Mucosa of rectum (tissue), 2 donors: ENCODE measurements at regions not wholly inside any gene's neighbourhood (a gene's known extent, or its start where the extent isn't known, plus 50 kb on each side); places are given as distances from the start of the nearest gene placed in this dataset.

Experiments used
- H3K27ac ChIP-seq, 2 donors: one replicate each; pipeline ENCODE4 v1.7.0; 2013; ENCODE audit warnings: inconsistent platforms in 2 of 2, low read depth in 2 of 2, low read length in 2 of 2
- H3K27me3 ChIP-seq, 2 donors: one replicate each; pipeline ENCODE4 v1.7.0; 2013; ENCODE audit warnings: low read length in 2 of 2; ENCODE audit not compliant: control insufficient read depth in 2 of 2, insufficient read depth in 2 of 2
- H3K36me3 ChIP-seq, 2 donors: one replicate each; pipeline ENCODE4 v1.7.0; 2013; ENCODE audit warnings: low read length in 2 of 2; ENCODE audit not compliant: control insufficient read depth in 2 of 2, insufficient read depth in 2 of 2
- H3K4me1 ChIP-seq, 2 donors: one replicate each; pipeline ENCODE4 v1.7.0; 2013; ENCODE audit warnings: low read length in 2 of 2, mild to moderate bottlenecking in 1 of 2; ENCODE audit not compliant: control insufficient read depth in 2 of 2, insufficient read depth in 2 of 2
- H3K4me3 ChIP-seq, 2 donors: one replicate each; pipeline ENCODE4 v1.7.0; 2013; ENCODE audit warnings: low read length in 2 of 2
- H3K9ac ChIP-seq, 2 donors: one replicate each; pipeline ENCODE4 v1.7.0; 2013; ENCODE audit warnings: low read length in 2 of 2, low read depth in 1 of 2, mild to moderate bottlenecking in 1 of 2
- H3K9me3 ChIP-seq, 2 donors: one replicate each; pipeline ENCODE4 v1.7.0; 2013; ENCODE audit warnings: low read length in 2 of 2; ENCODE audit not compliant: control insufficient read depth in 2 of 2
- donor health status: healthy.
- donor health status: Normal muscosa, but diverticular disease.

DNA sequence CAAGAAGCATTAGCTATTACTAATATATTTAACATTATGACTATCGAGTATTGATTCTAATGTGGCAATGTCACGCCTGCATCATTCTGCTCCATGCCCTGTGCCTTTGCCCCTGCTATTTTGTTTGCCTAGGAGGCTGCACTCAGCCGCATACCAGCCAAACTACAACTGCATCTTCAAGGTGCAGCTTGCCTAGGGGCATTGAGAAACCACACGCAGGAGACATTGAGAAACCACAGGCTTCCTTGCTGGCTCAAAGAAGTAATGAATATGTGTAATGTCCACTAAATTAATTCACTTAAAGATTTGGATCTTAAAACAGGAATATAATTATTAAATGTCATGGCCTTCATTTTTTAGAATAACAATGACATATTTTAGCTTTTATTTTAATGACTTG is 683.6 kb upstream of the TENM3 start:
- H3K36me3 ChIP-seq, result no peaks in the 10 kb centered on the region
- no peak overlapping the region for H3K4me3 ChIP-seq

DNA sequence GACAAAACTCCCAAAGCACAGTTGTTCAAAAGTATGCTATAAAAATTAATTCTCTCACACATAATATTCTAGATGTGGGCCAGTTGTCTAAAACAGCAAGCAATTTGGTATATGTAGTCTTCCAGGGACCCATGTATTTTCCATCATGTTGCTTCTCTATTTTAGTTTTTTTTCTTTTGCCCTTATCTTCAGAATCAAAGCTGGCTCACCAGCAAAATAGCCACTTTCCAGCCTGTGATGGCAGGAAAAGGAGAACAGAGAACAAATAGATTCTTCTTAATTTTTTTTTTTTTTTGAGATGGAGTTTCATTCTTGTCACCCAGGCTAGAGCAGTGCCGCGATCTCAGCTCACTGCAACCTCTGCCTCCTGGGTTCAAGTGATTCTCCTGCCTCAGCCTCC is 680.8 kb upstream of the TENM3 start:
- H3K4me3 ChIP-seq, result no peak overlapping the region
- H3K36me3 ChIP-seq, result no peaks in the 10 kb centered on the region
- no peaks in the 10 kb centered on the region for H3K4me1 ChIP-seq
- H3K27ac ChIP-seq, result no peak overlapping the region
- peaks cover 0 to 2% of the 10 kb centered on the region in 2 donors for H3K9me3 ChIP-seq
- H3K9ac ChIP-seq, result no peak overlapping the region
- no peaks in the 10 kb centered on the region for H3K27me3 ChIP-seq

More for the DNA sequence above, 683.6 kb upstream of the TENM3 start:
- Histone ChIP-seq H3K27me3 (no peaks in the 10 kb centered on the region), H3K9me3 (peaks cover 0 to 2% of the 10 kb centered on the region in 2 donors), H3K27ac (no peak overlapping the region), H3K9ac (no peak overlapping the region), H3K4me1 (no peaks in the 10 kb centered on the region)

DNA sequence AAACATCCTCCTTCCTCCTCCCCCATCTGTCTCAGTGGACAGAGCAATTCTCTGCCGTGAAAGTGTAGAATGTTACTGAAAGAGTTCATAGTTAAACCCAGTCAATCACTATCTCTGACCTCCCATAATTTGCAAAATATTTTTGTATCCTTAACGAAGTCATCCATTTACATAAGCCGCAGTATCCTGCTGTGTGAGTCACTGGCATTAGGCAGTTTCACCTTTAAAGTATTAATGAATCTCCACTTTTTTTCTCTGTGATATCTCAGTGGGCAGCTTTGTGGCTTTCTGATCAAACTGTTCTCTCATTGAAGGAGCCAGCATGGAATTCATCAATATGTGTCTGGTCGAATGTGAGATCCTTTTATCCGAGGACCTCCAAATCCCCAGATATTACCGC is 678.6 kb upstream of the TENM3 start:
- no peaks in the 10 kb centered on the region for H3K4me1 ChIP-seq

DNA sequence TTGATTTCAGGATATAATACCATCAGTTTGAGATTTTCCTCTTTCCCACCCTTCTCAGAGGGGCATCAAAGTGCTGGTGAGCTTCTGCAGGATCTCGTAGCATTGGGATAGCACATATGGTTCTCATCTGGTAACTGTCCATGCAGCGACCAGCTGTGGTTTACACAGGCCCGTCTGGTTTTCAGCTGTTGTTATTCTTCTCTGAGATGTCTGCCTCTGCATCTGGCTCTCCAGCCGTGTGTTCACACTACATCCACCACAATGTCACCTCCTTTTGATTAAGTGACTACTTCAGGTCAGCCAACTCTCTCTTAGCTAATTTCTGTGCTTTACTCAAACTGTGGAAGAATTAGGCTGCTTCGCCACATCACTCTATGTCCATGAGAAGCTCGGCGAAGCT is 676.7 kb upstream of the TENM3 start:
- no peaks in the 10 kb centered on the region for H3K4me1 ChIP-seq
- H3K27me3 ChIP-seq, result no peaks in the 10 kb centered on the region
- H3K36me3 ChIP-seq, result no peaks in the 10 kb centered on the region
- H3K9ac ChIP-seq, result no peak overlapping the region
- H3K27ac ChIP-seq, result no peak overlapping the region
- H3K9me3 ChIP-seq, result no peaks in the 10 kb centered on the region
- H3K4me3 ChIP-seq, result no peak overlapping the region

More for the DNA sequence above, 678.6 kb upstream of the TENM3 start:
- peaks cover 0 to 2% of the 10 kb centered on the region in 2 donors for H3K9me3 ChIP-seq
- no peaks in the 10 kb centered on the region for H3K27me3 ChIP-seq
- no peak overlapping the region for H3K9ac ChIP-seq
- no peaks in the 10 kb centered on the region for H3K36me3 ChIP-seq
- no peak overlapping the region for H3K27ac ChIP-seq
- no peak overlapping the region for H3K4me3 ChIP-seq

DNA sequence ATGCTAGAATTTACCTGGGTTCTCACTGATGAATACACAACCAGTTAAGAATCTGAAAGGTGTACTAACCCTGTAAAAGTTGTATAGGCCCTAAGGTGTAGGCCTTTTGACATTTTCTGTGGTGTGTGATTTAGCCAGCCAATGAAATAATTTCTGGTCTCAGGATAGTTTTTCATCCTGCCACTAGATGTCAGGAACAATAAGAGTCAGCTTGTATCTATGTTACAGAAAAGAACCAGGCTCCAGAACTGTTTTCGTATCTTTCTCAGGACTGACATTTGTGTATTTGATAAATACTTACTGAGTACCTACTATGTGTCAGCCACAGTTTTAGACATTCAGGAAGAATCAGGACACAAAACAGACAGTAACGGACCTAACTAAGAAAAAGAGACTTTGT is 673.6 kb upstream of the TENM3 start:
- H3K9ac ChIP-seq, result no peak overlapping the region

DNA sequence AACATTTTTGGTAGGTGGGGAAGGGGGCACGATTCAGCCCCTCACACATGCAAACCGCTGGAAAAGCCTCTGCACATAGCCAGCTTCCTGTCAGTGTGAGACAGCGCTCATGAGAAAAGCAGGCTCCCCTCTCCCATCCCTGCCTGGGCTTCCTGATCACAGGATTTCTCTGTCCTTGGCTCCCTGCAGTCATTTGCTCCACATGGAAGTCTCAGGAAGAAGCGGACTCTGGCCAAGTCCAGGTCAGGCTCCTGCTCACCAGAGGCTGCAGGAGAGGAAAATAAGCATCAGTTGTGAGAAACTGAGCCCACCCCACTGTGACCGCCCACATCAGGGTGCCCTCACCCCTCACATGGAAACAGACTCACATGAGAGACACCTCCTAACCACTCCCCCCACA is 664.3 kb upstream of the TENM3 start:
- no peaks in the 10 kb centered on the region for H3K4me1 ChIP-seq
- H3K36me3 ChIP-seq, result no peaks in the 10 kb centered on the region
- no peak overlapping the region for H3K27ac ChIP-seq
- no peaks in the 10 kb centered on the region for H3K9me3 ChIP-seq
- no peak overlapping the region for H3K9ac ChIP-seq
- no peak overlapping the region for H3K4me3 ChIP-seq
- H3K27me3 ChIP-seq, result no peaks in the 10 kb centered on the region

More for the DNA sequence above, 673.6 kb upstream of the TENM3 start:
- H3K4me1 ChIP-seq, result no peaks in the 10 kb centered on the region
- no peaks in the 10 kb centered on the region for H3K27me3 ChIP-seq
- no peak overlapping the region for H3K4me3 ChIP-seq
- H3K36me3 ChIP-seq, result no peaks in the 10 kb centered on the region
- H3K27ac ChIP-seq, result no peak overlapping the region
- no peaks in the 10 kb centered on the region for H3K9me3 ChIP-seq

DNA sequence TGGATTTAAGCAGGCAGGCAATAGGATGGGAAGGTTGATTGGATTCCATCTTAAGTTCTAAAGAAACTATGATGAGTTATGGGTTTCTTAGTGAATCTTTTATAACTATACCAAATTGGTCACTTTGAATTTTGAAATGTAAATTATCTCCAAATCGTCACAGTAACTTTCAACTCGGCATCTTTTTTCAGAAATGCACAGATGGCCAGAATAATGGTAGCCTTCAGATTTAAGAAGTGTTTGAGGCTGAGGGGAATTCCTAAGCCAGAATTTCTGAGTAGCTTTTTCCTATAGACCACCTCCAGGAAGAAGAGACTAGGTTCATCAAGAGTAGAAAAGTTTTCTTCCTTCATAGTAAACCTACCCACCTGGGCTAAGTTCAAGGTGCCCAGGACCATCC is 663.7 kb upstream of the TENM3 start:
- Histone ChIP-seq H3K4me3 (no peak overlapping the region), H3K4me1 (no peaks in the 10 kb centered on the region), H3K9ac (no peak overlapping the region), H3K27ac (no peak overlapping the region), H3K27me3 (no peaks in the 10 kb centered on the region), H3K9me3 (no peaks in the 10 kb centered on the region), H3K36me3 (no peaks in the 10 kb centered on the region)

DNA sequence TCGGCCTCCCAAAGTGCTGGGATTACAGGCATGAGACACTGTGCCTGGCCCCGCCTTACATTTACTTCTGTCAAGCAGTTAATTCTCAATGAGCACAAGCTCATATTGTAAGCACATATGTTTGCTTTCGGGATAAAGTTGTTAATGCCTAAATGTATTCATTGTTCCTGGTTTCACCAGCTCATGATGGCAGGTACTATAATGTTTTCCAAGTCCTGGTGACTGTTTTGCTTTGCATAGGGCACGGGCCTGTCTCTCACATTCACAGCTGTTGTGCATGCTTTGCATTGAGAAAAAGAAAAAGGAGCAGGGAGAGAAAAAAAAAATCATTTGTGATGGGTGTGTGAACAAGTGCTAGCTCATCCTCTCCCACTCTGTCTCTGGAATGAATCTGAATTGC is 661.2 kb upstream of the TENM3 start:
- no peaks in the 10 kb centered on the region for H3K4me1 ChIP-seq
- no peak overlapping the region for H3K27ac ChIP-seq
- H3K27me3 ChIP-seq, result no peaks in the 10 kb centered on the region
- no peak overlapping the region for H3K4me3 ChIP-seq
- no peaks in the 10 kb centered on the region for H3K9me3 ChIP-seq
- H3K36me3 ChIP-seq, result no peaks in the 10 kb centered on the region
- no peak overlapping the region for H3K9ac ChIP-seq

DNA sequence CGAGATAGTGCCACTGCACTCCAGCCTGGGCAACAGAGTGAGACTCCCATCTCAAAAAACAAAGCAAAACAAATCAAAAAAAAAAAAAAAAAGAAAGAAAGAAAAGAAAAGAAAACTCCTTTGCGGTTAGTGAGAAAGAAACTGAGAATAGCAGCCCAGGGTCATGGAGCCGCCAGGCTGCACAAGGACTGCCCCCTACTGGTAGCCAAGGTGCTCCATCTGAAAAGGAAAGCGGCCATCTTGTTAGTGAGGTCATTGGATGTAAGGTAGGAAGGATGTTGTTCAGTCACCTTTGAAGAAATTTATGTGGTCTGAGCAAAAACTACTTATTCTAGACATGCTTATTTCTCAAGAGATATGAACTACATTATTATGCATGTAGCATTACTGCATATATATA is 660.6 kb upstream of the TENM3 start:
- Histone ChIP-seq H3K9ac (no peak overlapping the region), H3K9me3 (no peaks in the 10 kb centered on the region), H3K4me1 (no peaks in the 10 kb centered on the region), H3K4me3 (no peak overlapping the region), H3K27ac (no peak overlapping the region), H3K27me3 (no peaks in the 10 kb centered on the region), H3K36me3 (no peaks in the 10 kb centered on the region)

DNA sequence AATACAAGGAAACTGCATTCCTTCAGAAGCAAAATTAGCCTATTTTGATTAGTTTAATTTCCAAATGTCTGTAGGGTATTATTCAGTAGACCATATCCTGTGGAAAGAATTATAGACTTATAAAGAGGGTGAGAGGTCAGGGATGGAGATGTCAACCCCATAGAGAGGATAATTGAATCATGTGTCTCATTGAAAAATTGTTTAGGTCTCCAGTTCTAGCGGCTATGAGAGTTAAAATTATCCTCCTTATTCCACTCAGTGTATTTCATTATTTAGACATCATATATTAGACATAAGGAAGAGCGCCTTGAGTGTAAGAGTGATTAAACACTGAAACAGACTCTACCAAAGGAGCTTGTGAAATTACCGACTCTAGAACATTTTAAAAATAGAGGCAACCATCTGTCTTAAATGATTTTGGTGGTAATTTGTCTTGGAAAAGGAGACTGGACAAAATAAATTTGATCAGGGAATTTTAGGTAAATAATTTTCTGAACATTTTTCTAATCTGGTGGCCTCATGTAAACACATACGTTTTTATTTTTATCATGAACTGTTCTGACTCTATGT is 654.4 kb upstream of the TENM3 start:
- Histone ChIP-seq H3K9me3 (no peaks in the 10 kb centered on the region), H3K27me3 (no peaks in the 10 kb centered on the region), H3K27ac (no peak overlapping the region), H3K9ac (no peak overlapping the region), H3K4me1 (no peaks in the 10 kb centered on the region), H3K4me3 (no peak overlapping the region), H3K36me3 (no peaks in the 10 kb centered on the region)

DNA sequence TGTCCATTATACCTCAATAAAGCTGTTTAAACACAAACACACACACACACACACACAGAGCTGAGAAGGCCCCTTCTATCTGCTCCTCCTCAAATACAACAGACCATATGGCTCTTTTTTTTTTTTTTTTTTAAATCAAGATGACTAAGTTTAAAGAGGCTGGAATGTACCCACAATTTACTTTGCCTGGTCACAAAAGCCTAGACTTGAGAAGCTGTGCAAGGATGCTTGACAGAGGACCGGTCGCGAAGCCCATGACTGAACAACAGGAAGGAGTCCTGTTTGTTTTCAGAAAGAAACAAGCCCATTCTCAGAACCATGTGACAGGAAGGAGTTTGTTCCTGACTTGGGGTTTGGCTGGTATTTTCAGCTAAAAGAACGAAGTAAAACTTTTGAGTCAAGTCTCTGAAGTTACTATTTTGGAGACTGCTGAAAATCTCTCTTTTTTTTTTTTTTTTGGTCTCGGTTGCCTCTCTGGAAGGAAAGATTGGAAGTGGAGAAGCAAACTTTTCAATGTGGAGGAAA is 650.9 kb upstream of the TENM3 start:
- no peaks in the 10 kb centered on the region for H3K9me3 ChIP-seq
- H3K36me3 ChIP-seq, result no peaks in the 10 kb centered on the region
- no peak overlapping the region for H3K27ac ChIP-seq
- no peaks in the 10 kb centered on the region for H3K27me3 ChIP-seq
- no peak overlapping the region for H3K9ac ChIP-seq
- no peaks in the 10 kb centered on the region for H3K4me1 ChIP-seq
- H3K4me3 ChIP-seq, result no peak overlapping the region
